Gastroesophageal sphincter (tissue), 4 donors: ENCODE measurements at regions not wholly inside any gene's neighbourhood (a gene's known extent, or its start where the extent isn't known, plus 50 kb on each side); places are given as distances from the start of the nearest gene placed in this dataset.

Experiments used
- ATAC-seq: fragments of 150-250 bp; one replicate; pipeline ENCODE4 v1.9.1; 2016; ENCODE audit warnings: mild to moderate bottlenecking, moderate library complexity
- H3K27ac ChIP-seq, 4 donors: fragments of 200-600 bp; sonication (generic) in 3 of 4; 1 replicate in 3 of 4; 2 replicates in 1 of 4; pipeline ENCODE4 v1.5.1; 2016 to 2019
- H3K27me3 ChIP-seq: fragments of 200-600 bp; sonication (generic); one replicate; pipeline ENCODE4 v1.5.1; 2019
- H3K36me3 ChIP-seq, 2 donors: fragments of 200-600 bp; sonication (generic); one replicate each; pipeline ENCODE4 v1.5.1; 2019; ENCODE audit warnings: control low read depth in 1 of 2
- H3K4me1 ChIP-seq, 3 donors: fragments of 200-600 bp; sonication (generic); 1 replicate in 2 of 3; 2 replicates in 1 of 3; pipeline ENCODE4 v1.5.1; 2016 to 2019; ENCODE audit warnings: control low read depth in 2 of 3
- H3K4me3 ChIP-seq, 2 donors: fragments of 200-600 bp; sonication (generic); one replicate each; pipeline ENCODE4 v1.5.1; 2019; ENCODE audit warnings: mild to moderate bottlenecking in 1 of 2, moderate library complexity in 1 of 2
- H3K9me3 ChIP-seq, 3 donors: fragments of 200-600 bp; sonication (generic); one replicate each; pipeline ENCODE4 v1.5.1; 2017 to 2019; ENCODE audit warnings: control low read depth in 2 of 3
- CTCF ChIP-seq, 4 experiments: fragments of 200-600 bp in 2 of 4; fragments of 450-650 bp in 2 of 4; sonication (generic) in 1 of 4; IDR thresholded peaks; one replicate each; pipeline ENCODE4 v1.5.1; 2017 to 2019; ENCODE audit warnings: antibody characterized with exemption in 4 of 4, mild to moderate bottlenecking in 2 of 4, moderate library complexity in 2 of 4
- EP300 ChIP-seq: sonication (generic); formaldehyde crosslinking; IDR thresholded peaks from one replicate; pipeline ENCODE4 v1.6.1; 2017; ENCODE audit warnings: antibody characterized with exemption, mild to moderate bottlenecking
- POLR2A ChIP-seq, 2 donors: fragments of 450-650 bp; IDR thresholded peaks; one replicate each; pipeline ENCODE4 v1.6.1; 2017; ENCODE audit warnings: antibody characterized with exemption in 2 of 2, mild to moderate bottlenecking in 2 of 2, moderate library complexity in 1 of 2
- POLR2AphosphoS5 ChIP-seq: sonication (generic); formaldehyde crosslinking; IDR thresholded peaks from one replicate; pipeline ENCODE4 v1.6.1; 2017; ENCODE audit warnings: antibody characterized with exemption
- WGBS, 2 donors: methylation state at CpG; one replicate each; pipeline ENCODE4 v1.1.5; 2018; ENCODE audit warnings: low coverage in 1 of 2; 5-methylcytosine and 5-hydroxymethylcytosine counted together

- peak overlapping the region in 3 of 4 donors; percentile 59 to 83 (median 83) for H3K27ac ChIP-seq
- peak; percentile 35 for ATAC-seq
- no peaks in the 10 kb centered on the region for H3K9me3 ChIP-seq
- no peaks in the 10 kb centered on the region for H3K36me3 ChIP-seq
- 8 to 18% methylated on average over 3 to 5 of the region's 5 CpGs for WGBS, 2 donors
- H3K4me3 ChIP-seq = no peak overlapping the region
- H3K27me3 ChIP-seq = no peaks in the 10 kb centered on the region
- H3K4me1 ChIP-seq = peaks cover 0 to 35% (median 19%) of the 10 kb centered on the region in 3 donors
- TF ChIP-seq CTCF (IDR thresholded peaks at IDR 0.05) = peak in 1 of 4 experiments; percentile 17
- TF ChIP-seq POLR2AphosphoS5 = peak; percentile 78
- TF ChIP-seq EP300 = no peak
Observed at GRCh38 chr9:121556580-121556979, 56.9 kb upstream of the GGTA1 start.

DNA sequence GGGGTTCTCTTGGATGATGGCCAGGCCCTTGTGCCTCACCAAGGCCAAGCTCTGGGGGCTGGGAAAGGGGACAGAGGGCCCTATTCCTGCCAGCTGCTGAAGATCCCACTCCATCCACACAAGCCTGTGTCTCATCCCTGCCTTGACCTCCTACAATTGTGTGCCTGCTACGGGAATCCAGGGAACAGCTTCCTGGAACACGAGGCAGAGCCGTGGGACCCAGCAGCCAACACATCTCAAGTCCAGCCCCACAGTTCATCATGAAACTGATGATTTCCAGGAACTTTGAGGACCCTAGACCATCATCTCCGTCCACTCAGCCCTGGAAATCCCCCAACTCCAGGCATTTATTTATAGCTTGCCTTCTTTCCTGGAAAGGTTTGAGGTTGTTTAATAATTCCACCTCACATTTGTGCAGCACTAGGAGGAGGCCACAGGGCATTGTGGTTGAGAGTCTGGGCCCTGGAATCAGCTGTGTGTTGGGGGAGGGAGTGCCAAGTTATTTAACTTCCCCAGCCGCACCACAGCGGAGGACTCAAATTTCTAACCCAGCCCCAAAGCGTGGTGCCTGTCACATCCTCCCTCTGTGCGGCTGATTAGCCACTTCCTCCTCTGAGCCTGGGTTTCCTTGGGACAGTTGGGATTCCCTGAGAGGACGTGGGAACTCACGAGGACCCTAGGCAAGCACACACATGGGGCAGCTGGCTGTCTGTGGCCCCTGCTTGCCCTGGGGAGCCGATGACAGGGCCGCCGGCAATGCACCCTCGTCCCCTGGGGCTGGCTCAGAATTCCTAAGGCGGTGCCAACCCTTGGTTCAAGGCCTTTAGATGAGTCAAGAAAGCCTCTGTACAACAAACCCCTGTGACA, 58.2 kb upstream of the GGTA1 start:
- no peak for TF ChIP-seq CTCF (IDR thresholded peaks at IDR 0.05)
- TF ChIP-seq POLR2A (IDR thresholded peaks at IDR 0.05) = no peak
- peak; percentile 88 for TF ChIP-seq POLR2AphosphoS5
- Histone ChIP-seq H3K27me3 (no peaks in the 10 kb centered on the region), H3K9me3 (no peaks in the 10 kb centered on the region), H3K36me3 (no peaks in the 10 kb centered on the region), H3K4me1 (peaks cover 0 to 35% (median 19%) of the 10 kb centered on the region in 3 donors), H3K27ac (peak overlapping the region; percentile 12 to 83 (median 82)), H3K4me3 (no peak overlapping the region)
- WGBS, 2 donors = 0% methylated on average over 4 of the region's 15 CpGs; no CpG with 5 or more reads in 1 of the 2 donors
- ATAC-seq = peak; percentile 83

- H3K36me3 ChIP-seq = no peaks in the 10 kb centered on the region
- WGBS, 2 donors = 20 to 53% methylated on average over 2 to 4 of the region's 7 CpGs
- ATAC-seq = no peak
- no peaks in the 10 kb centered on the region for H3K9me3 ChIP-seq
- no peaks in the 10 kb centered on the region for H3K27me3 ChIP-seq
- TF ChIP-seq EP300 (no peak), POLR2A (IDR thresholded peaks at IDR 0.05) (no peak), CTCF (IDR thresholded peaks at IDR 0.05) (no peak), POLR2AphosphoS5 (no peak)
- H3K27ac ChIP-seq = peak overlapping the region; percentile 6 to 83 (median 82)
- no peak overlapping the region for H3K4me3 ChIP-seq
- H3K4me1 ChIP-seq = peaks cover 0 to 35% (median 19%) of the 10 kb centered on the region in 3 donors
Observed at GRCh38 chr9:121558473-121558872, 58.8 kb upstream of the GGTA1 start.

- 78 to 100% methylated on average over 1 to 4 of the region's 7 CpGs for WGBS, 2 donors
- TF ChIP-seq POLR2A (IDR thresholded peaks at IDR 0.05) = no peak
- no peak for TF ChIP-seq POLR2AphosphoS5
- Histone ChIP-seq H3K27me3 (no peaks in the 10 kb centered on the region), H3K36me3 (no peaks in the 10 kb centered on the region), H3K9me3 (no peaks in the 10 kb centered on the region), H3K27ac (peak overlapping the region in 2 of 4 donors; percentile 83), H3K4me3 (no peak overlapping the region), H3K4me1 (peaks cover 0 to 35% (median 19%) of the 10 kb centered on the region in 3 donors)
- no peak for ATAC-seq
Observed at GRCh38 chr9:121559183-121559582, 59.5 kb upstream of the GGTA1 start.

- no peak for TF ChIP-seq CTCF (IDR thresholded peaks at IDR 0.05)
- TF ChIP-seq POLR2A (IDR thresholded peaks at IDR 0.05) = no peak
- no peak for TF ChIP-seq EP300
- no peak for TF ChIP-seq POLR2AphosphoS5
- H3K27me3 ChIP-seq = no peaks in the 10 kb centered on the region
- no peaks in the 10 kb centered on the region for H3K9me3 ChIP-seq
- no peak overlapping the region for H3K27ac ChIP-seq
- no peaks in the 10 kb centered on the region for H3K36me3 ChIP-seq
- 93% methylated on average over 11 of the region's 11 CpGs; no CpG with 5 or more reads in 1 of the 2 donors for WGBS, 2 donors
- peaks cover 0 to 37% (median 19%) of the 10 kb centered on the region in 3 donors for H3K4me1 ChIP-seq
- no peak for ATAC-seq
- no peak overlapping the region for H3K4me3 ChIP-seq
Observed at GRCh38 chr9:121560921-121561320, 61.3 kb upstream of the GGTA1 start.
